Stimulated activated CD8-positive, alpha-beta memory T cell treated with anti-CD3 and anti-CD28 coated beads, Interleukin-2, amount 100 ng/mL, for 1 hour (primary cell): ENCODE measurements at regions not wholly inside any gene's neighbourhood (a gene's known extent, or its start where the extent isn't known, plus 50 kb on each side); places are given as distances from the start of the nearest gene placed in this dataset.
"Not testable (repeated sequence)": the region's sequence is repeated elsewhere in the genome, so short reads cannot be mapped to it uniquely, and the experiment has no call there.

Experiments
- DNase-seq, 2 donors: peaks; one replicate each; pipeline ENCODE4 v3.0.0-alpha.2; 2020; ENCODE audit warnings: low read depth in 2 of 2

GRCh38 chr22:27312966-27313855 is 488.3 kb downstream of the MN1 start:
- DNase-seq: no peak

DNA sequence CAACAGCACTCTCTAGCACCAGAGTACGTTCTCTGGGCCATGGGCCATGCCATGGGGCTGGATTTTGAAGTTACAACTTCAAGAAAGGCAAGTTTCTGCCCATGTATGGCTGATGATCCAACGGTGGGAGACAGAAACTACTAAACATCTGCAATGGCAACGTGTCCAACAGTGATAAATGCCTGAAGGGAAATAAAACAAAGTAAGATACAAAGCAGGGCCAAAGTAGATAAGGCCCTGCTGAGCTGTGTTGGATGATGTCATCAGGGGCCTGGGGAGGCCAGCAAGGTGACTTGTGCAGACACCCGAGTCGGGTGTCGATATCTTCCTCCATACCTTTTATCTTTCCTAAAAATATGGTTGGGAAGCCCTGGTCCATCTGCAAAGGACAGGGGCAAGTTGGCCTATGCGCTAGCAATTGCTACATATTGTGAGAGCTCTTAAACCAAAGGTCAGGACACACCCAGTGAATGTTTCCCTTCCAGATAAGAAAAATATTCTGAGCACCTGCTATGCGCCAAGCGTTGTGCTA is 487.2 kb downstream of the MN1 start:
- no peak for DNase-seq

DNA sequence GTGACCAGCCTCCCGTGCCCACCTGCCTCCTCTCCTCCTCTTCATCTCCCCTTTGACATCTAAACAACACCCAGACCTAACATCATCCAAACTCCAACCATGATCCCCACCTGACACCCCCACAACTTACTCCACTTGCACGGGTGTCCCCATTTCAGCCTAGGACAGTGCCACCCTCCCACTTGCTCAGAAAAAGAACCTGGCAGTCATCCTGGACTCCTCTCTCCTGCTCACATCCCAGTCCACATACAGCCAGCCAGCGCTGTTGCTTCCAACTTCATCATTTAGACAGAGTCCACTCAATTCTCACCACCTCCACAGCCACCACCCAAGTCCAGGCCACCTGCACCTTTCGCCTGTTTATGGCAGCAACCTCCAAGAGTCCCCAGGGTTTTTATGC is 485.7 kb downstream of the MN1 start:
- no peak for DNase-seq

DNA sequence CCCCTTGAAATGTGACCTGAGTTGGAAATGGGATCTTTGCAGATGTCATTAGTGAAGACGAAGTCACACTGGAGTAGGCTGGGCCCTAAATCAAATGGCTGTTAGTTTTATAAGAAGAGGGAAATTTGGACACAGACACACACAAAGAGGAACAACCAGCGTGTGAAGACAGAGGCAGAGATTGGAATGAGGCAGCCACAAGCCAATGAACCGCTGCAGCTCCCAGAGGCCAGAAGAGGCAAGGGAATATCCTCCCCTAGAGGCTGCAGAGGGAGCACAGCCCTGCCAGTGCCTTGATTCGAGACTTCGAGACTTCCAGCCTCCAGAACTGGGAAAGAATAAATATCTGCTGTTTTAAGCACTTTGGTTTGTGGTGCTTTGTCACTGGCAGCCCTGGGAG is 484.5 kb downstream of the MN1 start:
- no peak for DNase-seq

DNA sequence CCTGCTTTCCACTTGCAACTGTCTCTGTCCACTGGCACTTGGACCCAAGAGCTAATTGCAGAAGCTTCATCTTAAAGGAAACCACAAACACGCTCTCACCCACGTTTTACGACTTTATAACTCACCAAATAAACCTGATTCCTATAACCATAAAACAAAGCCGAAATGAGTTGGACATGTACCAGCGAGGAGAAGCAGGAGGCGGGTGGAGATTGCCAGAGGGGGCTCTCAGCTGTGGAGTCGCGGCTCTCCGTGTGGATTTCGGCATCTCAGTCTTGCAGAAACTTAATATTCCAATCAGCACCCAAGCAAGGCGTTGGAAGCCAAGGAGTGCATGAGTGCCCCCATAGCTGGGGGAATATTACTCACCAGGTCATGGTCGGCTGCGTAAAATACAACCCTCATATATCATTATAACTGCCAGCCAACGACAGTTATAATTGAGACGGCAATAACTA is 483.6 kb downstream of the MN1 start:
- DNase-seq: no peak

DNA sequence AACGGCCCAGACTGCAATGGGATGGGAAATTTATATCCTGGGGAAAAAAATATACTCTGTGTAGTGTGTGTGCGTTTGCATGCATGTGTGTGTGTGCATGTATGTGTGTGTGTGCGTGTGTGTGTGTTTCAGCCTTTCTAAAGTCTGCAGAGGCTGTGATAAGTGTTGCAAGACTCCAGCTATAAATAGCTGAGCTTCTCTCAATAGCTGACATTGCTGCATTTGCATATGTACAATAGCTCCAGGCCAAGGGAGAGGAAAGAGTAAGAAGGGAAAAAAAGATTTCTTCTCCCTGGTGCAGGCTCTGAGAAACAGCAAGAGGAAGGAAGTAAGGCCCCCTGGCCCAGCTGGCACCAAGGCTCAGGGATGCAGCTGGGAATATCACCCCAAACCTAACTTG is 483.0 kb downstream of the MN1 start:
- no peak for DNase-seq

DNA sequence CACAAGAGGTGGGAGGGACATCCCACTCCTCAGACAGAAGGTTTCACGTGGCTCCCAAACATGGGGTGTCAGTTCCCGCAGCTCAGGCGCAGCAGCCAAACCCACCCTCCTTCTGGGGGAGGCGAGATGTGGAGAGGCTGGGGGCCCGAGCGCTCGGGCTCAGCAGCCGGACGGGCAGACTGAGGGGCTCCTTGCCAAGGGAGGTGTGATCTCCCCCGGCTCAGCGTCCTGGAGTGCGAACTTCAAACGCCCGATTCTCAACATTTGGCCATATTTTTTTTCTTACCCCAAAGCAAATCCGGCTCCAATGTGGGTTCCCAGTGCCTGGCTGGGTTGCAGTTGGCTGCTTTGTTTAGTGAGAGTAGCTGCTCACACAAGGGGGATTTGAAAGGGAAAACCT is 477.9 kb downstream of the MN1 start:
- DNase-seq: no peak

DNA sequence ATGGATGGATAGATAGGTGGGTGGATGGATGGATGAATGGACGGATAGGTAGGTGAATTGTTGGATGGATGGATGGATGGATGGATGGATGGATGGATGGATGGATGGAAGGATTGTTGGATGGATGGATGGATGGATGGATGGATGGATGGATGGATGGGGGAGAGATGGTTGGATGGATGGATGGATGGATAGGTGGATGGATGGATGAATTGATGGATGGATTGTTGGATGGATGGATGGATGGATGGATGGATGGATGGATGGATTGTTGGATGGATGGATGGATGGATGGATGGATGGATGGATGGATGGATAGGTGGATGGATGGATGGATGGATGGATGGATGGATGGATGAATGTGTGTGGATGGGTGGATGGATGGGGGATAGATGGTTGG is 476.6 kb downstream of the MN1 start:
- DNase-seq: not testable (repeated sequence)

GRCh38 chr22:27327497-27327896 is 474.1 kb downstream of the MN1 start:
- DNase-seq: no peak

- DNase-seq: no peak
These were observed 473.4 kb downstream of the MN1 start for GRCh38 chr22:27327981-27328721.

- no peak for DNase-seq
These were observed 472.3 kb downstream of the MN1 start for GRCh38 chr22:27329131-27329850.

- DNase-seq: no peak
These were observed 471.4 kb downstream of the MN1 start for GRCh38 chr22:27329966-27330645.

DNA sequence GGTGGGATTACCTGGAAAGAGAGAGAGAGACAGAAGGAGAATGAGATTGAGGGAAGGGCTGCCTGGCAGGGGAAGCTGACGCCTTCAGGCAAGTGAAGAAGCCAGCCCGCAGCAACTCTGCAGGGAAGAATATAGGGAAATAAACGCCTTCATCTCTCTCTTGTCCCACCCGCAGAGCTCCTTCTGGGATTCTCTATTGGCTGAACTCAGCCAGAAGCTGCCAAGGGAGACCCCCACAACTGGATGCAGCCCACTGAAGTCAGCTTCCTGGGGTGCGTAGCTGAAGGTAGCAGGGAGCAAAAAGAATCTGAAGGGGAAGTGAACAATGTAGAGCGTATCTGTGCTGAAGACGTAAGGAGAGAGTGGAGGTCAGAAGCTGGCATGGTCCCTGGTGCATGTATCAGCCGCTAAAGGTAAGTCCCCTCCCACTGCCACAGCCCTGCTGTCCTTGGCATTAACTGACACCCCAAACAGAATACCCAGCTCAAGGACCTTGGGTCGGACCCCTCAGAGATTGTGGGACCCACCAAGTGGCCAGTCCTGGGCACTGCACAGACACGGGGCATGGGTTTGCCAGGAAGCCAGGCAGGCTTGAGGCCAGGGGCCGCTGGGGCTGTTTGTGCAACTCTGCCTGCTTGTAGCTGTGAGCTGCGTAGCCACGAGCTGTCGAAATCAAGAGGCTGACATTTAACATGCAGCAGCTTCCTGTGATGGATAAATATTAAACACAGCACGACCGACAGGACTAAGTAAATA is 469.9 kb downstream of the MN1 start:
- DNase-seq: no peak

GRCh38 chr22:27335102-27335660 is 466.4 kb downstream of the MN1 start:
- DNase-seq: no peak

DNA sequence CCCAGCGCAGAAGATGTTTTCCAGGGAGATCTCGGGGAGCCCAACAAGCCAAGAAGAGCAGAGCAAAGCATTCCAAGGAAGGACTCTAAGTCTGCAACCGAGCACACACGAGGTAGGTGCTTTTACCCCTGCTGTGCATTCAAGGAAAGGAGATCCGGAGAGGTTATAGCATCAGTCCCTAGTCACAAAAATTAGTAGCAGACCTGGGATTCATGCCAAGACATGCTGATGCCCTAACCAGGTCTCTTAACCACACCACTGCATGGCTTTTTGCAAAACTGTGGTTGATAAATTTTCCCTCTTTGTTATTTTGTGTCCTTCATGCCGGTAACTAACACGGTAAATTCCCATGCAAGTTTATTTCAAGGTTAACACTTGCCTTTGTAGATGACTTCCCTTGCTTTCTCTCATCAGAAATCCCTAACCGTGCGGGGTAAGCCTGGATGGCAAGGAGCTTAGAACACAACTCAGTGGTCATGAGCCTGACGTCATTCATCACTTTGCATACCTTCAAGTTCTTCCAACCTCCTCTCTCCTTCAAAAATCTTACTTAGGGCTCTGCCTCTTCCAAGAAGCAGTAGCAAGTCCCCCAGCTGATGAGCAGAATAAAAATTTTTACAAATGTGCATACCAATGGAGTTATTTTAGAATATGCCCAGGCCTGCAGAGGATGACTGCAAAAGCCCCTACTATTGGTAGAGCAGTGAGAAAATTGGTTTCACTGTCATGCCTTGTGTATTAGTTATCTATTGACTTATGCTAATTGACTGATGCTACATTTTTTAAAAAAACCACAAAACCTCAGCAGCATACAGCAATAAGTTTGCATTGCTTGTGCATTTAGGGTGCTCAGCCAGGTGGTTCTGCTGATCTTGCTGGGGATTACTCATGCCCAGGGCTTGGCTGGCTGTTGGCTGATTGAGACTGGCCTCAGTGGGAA is 465.1 kb downstream of the MN1 start:
- no peak for DNase-seq

DNA sequence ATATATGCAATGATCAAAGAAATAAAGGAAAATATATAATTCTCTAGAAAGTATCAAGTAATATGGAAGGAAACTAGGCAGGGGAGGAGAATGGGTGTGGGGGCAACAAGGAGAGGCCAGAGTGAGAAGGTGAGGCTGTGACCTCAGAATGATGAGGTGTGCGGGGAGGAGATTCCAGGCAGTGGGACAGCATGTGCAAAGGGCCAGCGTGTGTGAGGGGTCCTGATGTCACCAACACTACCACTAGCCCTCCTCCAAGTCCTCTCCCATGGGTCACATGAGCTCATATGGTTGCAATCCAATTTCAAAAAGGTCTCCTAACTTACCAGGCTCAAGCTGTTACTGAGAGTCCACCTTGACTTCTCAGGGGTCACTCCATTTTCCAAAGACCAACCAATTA is 463.9 kb downstream of the MN1 start:
- DNase-seq: no peak

DNA sequence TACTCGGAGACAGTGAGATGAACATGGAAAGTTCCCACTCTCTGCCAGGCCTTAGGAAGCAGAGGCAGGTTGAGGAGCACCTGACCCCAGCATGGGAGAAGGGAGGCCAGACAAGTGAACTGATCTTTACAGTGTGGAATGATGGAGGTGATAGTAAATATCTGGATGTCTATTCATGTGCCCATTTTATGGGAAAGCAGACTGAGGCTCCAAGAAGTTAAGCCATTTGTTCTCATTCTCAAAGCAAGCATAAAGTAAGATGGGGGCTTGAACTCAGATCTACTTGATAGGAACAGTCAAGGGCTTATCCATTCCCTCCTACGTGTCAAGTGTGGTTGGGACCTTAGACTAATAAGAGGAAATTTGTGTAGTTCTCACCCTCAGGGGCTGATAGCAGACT is 461.5 kb downstream of the MN1 start:
- no peak for DNase-seq

- DNase-seq: no peak
These were observed 457.0 kb downstream of the MN1 start for GRCh38 chr22:27344546-27344945.

GRCh38 chr22:27345691-27346090 is 455.9 kb downstream of the MN1 start:
- DNase-seq: no peak
